ENCODE measurements at regions not wholly inside any gene's neighbourhood (a gene's known extent, or its start where the extent isn't known, plus 50 kb on each side); places are given as distances from the start of the nearest gene placed in this dataset.

DNA sequence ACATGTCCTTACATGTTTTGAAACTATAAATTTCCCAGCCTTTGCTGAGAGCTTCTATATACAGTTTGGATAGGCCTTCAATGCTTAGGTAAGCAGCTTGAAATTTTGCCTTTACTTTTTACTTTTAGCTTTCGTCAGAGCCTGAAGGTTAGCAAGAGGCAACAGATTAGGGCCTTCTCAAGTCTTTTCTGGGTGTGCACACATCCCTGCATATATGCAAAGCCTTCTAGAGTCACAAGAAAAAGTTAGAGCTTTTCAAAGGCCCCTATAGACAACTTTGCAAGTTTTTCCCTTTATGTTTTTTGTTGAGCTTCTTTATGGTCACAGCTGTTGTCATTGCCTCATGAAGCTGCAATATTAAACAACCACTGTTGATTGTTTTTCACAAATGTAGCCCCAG lies 778.4 kb downstream of the GALC start:
- Mint-ChIP-seq H3K36me3 (ENCODE audit: low read depth) (no peaks in the 10 kb centered on the region), H3K9me3 (no peaks in the 10 kb centered on the region), H3K4me1 (no peaks in the 10 kb centered on the region), H3K27me3 (ENCODE audit: low read depth, poor library complexity) (peaks cover 2% of the 10 kb centered on the region), H3K4me3 (no peak overlapping the region), H3K27ac (no peak overlapping the region)
- TF ChIP-seq, protein P1, sequence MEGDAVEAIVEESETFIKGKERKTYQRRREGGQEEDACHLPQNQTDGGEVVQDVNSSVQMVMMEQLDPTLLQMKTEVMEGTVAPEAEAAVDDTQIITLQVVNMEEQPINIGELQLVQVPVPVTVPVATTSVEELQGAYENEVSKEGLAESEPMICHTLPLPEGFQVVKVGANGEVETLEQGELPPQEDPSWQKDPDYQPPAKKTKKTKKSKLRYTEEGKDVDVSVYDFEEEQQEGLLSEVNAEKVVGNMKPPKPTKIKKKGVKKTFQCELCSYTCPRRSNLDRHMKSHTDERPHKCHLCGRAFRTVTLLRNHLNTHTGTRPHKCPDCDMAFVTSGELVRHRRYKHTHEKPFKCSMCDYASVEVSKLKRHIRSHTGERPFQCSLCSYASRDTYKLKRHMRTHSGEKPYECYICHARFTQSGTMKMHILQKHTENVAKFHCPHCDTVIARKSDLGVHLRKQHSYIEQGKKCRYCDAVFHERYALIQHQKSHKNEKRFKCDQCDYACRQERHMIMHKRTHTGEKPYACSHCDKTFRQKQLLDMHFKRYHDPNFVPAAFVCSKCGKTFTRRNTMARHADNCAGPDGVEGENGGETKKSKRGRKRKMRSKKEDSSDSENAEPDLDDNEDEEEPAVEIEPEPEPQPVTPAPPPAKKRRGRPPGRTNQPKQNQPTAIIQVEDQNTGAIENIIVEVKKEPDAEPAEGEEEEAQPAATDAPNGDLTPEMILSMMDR (IDR thresholded peaks at IDR 0.05), result no peak
- no peak for DNase-seq

DNA sequence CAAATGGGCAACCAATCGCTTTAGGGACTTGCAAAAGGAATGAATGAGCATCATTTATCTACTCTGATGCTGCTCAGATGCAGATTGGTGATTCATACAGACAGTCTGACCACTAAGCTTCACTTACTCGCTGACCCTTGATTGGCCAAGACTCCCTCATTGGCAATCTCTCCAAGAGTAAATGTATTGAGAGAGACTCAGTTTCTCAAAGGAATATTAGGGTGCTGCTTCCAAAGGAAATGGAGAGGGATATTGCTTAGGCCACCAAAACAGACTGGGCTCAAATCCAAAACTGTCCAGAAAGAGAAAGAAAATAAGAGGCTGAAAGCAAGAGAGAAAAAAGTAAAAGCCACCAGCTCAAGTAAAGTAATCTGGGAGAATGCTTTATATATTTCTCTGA lies 785.2 kb downstream of the GALC start:
- DNase-seq, result no peak
- TF ChIP-seq, protein P1 (IDR thresholded peaks at IDR 0.05), result no peak
- Mint-ChIP-seq H3K9me3 (no peaks in the 10 kb centered on the region), H3K4me1 (no peaks in the 10 kb centered on the region), H3K27me3 (ENCODE audit: low read depth, poor library complexity) (no peaks in the 10 kb centered on the region), H3K36me3 (ENCODE audit: low read depth) (no peaks in the 10 kb centered on the region), H3K27ac (no peak overlapping the region), H3K4me3 (no peak overlapping the region)

DNA sequence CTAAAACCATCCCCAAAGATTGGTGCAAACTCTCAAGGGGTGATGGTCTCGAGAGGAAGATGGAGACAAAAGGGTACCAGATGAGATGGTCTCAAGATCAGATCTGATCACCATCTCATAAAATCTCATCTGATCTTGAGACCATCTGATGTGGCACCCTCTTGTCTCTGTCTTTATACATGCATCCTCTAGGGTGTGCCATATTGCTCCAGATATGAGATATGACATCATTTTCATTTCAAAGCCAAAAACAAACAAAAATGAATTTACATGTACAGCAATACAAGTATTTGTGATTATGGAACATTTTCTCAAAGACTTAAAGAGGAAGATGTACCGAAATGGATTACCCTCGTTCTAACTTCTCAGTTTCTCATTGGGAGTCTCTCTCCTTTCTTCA lies 787.2 kb downstream of the GALC start:
- H3K36me3 Mint-ChIP-seq (ENCODE audit: low read depth), result no peaks in the 10 kb centered on the region
- no peak overlapping the region for H3K27ac Mint-ChIP-seq
- H3K27me3 Mint-ChIP-seq (ENCODE audit: low read depth, poor library complexity), result no peaks in the 10 kb centered on the region
- no peaks in the 10 kb centered on the region for H3K4me1 Mint-ChIP-seq
- no peaks in the 10 kb centered on the region for H3K9me3 Mint-ChIP-seq
- H3K4me3 Mint-ChIP-seq, result no peak overlapping the region
- DNase-seq, result no peak
- TF ChIP-seq, protein P1 (IDR thresholded peaks at IDR 0.05), result no peak

DNA sequence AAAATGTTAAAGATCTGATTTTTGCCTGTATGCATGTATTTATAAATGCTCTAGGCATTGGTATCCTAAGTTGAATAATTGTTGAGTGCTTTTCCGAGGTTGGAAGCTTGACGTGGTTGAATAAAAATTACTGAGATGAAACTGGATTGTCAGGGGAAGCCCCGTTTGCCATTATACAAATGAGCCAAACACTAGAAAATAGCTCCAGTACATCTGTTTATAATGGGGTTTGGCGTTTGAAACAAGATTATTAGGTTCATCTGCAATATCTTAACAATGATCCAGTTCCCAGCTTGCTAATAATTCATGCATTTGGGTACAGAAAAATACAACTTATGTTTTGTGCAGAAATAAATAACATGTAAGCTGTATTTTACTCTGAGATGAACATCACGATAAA lies 789.6 kb downstream of the GALC start:
- Mint-ChIP-seq H3K36me3 (ENCODE audit: low read depth) (no peaks in the 10 kb centered on the region), H3K4me3 (no peak overlapping the region), H3K27me3 (ENCODE audit: low read depth, poor library complexity) (no peaks in the 10 kb centered on the region), H3K27ac (no peak overlapping the region), H3K9me3 (no peaks in the 10 kb centered on the region), H3K4me1 (no peaks in the 10 kb centered on the region)
- no peak for DNase-seq
- TF ChIP-seq, protein P1 (IDR thresholded peaks at IDR 0.05), result no peak

DNA sequence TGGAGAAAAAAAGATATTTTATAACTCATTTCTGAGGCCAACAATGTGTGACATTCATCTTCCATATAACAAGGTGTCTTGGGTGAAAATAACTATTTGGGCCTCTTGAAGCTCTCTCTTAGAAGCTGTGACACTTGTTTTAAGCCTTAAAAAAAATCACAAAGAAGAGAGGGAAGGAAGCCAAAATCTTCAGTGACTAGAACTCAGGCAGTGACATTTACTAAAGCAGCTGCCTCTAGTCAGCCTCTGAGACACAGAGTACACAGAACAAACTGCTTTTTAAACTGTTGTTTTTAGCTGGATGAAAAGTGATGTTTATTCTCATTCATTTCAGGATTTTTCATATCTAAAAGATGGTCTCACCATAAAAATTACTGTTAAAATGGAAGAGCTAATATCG lies 793.6 kb downstream of the GALC start:
- TF ChIP-seq, protein P1 (IDR thresholded peaks at IDR 0.05), result no peak
- Mint-ChIP-seq H3K27me3 (ENCODE audit: low read depth, poor library complexity) (no peaks in the 10 kb centered on the region), H3K36me3 (ENCODE audit: low read depth) (no peaks in the 10 kb centered on the region), H3K4me1 (no peaks in the 10 kb centered on the region), H3K4me3 (no peak overlapping the region), H3K27ac (no peak overlapping the region), H3K9me3 (no peaks in the 10 kb centered on the region)
- no peak for DNase-seq

DNA sequence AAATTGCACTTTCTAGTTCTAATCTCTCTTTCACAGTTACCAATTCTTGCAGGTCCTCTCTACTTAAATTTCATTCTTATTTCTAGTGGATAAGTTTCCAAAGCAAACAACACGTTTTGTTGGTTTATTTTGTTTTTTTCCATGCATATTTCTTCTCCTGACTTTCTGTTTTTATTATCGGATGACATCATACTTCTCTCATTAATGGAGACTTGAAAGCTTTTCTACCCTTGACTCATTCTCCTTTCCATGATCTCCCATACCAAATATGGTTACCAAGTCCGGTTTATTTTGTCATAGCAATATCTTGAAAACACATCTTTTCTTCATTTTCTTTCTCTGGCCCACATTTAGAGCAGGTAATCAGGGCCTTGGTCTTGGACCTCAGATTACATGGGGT lies 796.5 kb downstream of the GALC start:
- DNase-seq, result no peak
- Mint-ChIP-seq H3K9me3 (no peaks in the 10 kb centered on the region), H3K27me3 (ENCODE audit: low read depth, poor library complexity) (no peaks in the 10 kb centered on the region), H3K27ac (no peak overlapping the region), H3K4me1 (no peaks in the 10 kb centered on the region), H3K36me3 (ENCODE audit: low read depth) (no peaks in the 10 kb centered on the region), H3K4me3 (no peak overlapping the region)
- TF ChIP-seq, protein P1 (IDR thresholded peaks at IDR 0.05), result no peak

All from nephron progenitor cell (in vitro differentiated cells).